ENCODE measurements at regions not wholly inside any gene's neighbourhood (a gene's known extent, or its start where the extent isn't known, plus 50 kb on each side); places are given as distances from the start of the nearest gene placed in this dataset.

GRCh38 chr4:154959756-154960155 lies 178.7 kb downstream of the RBM46 start:
- no peak for TF ChIP-seq MAX (IDR thresholded peaks at IDR 0.05)
- TF ChIP-seq EZH2 (IDR thresholded peaks at IDR 0.05), result no peak
- no peak for TF ChIP-seq CTCF (IDR thresholded peaks at IDR 0.05 in 2 of 3, conservative IDR thresholded peaks at IDR 0.05 in 1 of 3; ENCODE audit: borderline replicate concordance in 1 of 3, insufficient read depth in 1 of 3, low read depth in 2 of 3, low read length in 2 of 3)
- no peak for TF ChIP-seq POLR2A (IDR thresholded peaks at IDR 0.05; ENCODE audit: borderline replicate concordance, extremely low read depth, insufficient read depth, insufficient read length)
- TF ChIP-seq ZFX (IDR thresholded peaks at IDR 0.05), result no peak
- TF ChIP-seq POLR2AphosphoS5 (IDR thresholded peaks at IDR 0.05; ENCODE audit: low read depth, low read length), result no peak
- TF ChIP-seq ZNF274 (IDR thresholded peaks at IDR 0.05; ENCODE audit: low read depth, low read length), result no peak
- no peak for TF ChIP-seq SIN3A (IDR thresholded peaks at IDR 0.05; ENCODE audit: low read depth)

Measured in HCT116 (cell line).